Breast epithelium (tissue), 3 donors: ENCODE measurements at regions not wholly inside any gene's neighbourhood (a gene's known extent, or its start where the extent isn't known, plus 50 kb on each side); places are given as distances from the start of the nearest gene placed in this dataset.

Experiments
- POLR2A ChIP-seq: fragments of 450-650 bp; IDR thresholded peaks from one replicate; pipeline ENCODE4 v1.6.1; 2016; ENCODE audit warnings: antibody characterized with exemption, mild to moderate bottlenecking, moderate library complexity
- POLR2AphosphoS5 ChIP-seq, 3 donors: sonication (generic); formaldehyde crosslinking; IDR thresholded peaks; one replicate each; pipeline ENCODE4 v1.6.1; 2017; ENCODE audit warnings: antibody characterized with exemption in 3 of 3
- TF ChIP-seq, protein P1 (sequence below), 3 donors: fragments of 450-650 bp; IDR thresholded peaks; one replicate each; pipeline ENCODE4 v1.5.1; 2016 to 2017; ENCODE audit warnings: antibody characterized with exemption in 3 of 3, mild to moderate bottlenecking in 3 of 3, moderate library complexity in 3 of 3

DNA sequence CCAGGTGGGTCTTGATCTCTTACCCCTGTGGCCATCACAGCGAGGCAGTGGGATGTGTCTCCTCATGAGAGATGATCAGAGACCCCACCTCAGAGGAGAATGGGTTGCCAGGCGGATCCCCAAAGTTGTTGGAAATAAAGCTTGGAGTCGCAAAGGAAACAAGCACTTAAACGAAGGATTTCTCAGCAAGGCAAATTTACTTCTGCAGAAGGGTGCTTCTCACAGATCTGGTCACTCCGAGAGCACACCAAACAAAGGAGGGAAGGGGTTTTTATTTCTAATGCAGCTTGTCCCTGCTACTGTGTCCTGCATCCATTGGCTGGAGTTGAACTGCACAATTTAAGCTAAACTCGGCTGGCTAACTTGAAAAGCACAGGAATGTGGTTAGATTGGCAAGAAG lies 466.6 kb upstream of the EYS start:
- no peak for TF ChIP-seq POLR2A
- TF ChIP-seq, protein P1, sequence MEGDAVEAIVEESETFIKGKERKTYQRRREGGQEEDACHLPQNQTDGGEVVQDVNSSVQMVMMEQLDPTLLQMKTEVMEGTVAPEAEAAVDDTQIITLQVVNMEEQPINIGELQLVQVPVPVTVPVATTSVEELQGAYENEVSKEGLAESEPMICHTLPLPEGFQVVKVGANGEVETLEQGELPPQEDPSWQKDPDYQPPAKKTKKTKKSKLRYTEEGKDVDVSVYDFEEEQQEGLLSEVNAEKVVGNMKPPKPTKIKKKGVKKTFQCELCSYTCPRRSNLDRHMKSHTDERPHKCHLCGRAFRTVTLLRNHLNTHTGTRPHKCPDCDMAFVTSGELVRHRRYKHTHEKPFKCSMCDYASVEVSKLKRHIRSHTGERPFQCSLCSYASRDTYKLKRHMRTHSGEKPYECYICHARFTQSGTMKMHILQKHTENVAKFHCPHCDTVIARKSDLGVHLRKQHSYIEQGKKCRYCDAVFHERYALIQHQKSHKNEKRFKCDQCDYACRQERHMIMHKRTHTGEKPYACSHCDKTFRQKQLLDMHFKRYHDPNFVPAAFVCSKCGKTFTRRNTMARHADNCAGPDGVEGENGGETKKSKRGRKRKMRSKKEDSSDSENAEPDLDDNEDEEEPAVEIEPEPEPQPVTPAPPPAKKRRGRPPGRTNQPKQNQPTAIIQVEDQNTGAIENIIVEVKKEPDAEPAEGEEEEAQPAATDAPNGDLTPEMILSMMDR (IDR thresholded peaks at IDR 0.05), result no peak
- no peak for TF ChIP-seq POLR2AphosphoS5 (IDR thresholded peaks at IDR 0.05)
